SK-N-SH (cell line): ENCODE measurements at regions not wholly inside any gene's neighbourhood (a gene's known extent, or its start where the extent isn't known, plus 50 kb on each side); places are given as distances from the start of the nearest gene placed in this dataset.

Experiments used
- CTCF ChIA-PET: fragments of 300-600, 350-600 bp; formaldehyde crosslinking; extraction: SDS; loops from one replicate; lab custom pipeline; 2021; lab: Yijun Ruan, JAX
- POLR2A ChIA-PET: fragments of 350-600 bp; sonication (Branson Sonifier 250); formaldehyde crosslinking; extraction: SDS; loops from one replicate; lab custom pipeline; 2020; ENCODE audit warnings: antibody characterized with exemption, inconsistent platforms; lab: Yijun Ruan, JAX
- DNase-seq: peaks from one replicate; pipeline ENCODE4 v3.0.0; 2012
- H2AFZ ChIP-seq: fragments of 200-600 bp; sonication (generic); 2 replicates; pipeline ENCODE4 v1.8.1; 2016; ENCODE audit warnings: antibody characterized with exemption, mild to moderate bottlenecking, low read depth
- H3F3A ChIP-seq: fragments of 200-600 bp; sonication (generic); replicated peaks from 2 replicates; pipeline ENCODE3; 2016; ENCODE audit warnings: antibody characterized with exemption, mild to moderate bottlenecking; ENCODE audit not compliant: insufficient read depth
- H3K27ac ChIP-seq, 2 experiments: fragments of 200-500 bp in 1 of 2; fragments of 200-600 bp in 1 of 2; sonication (Bioruptor generic) in 1 of 2; sonication (generic), shearing (Covaris generic) in 1 of 2; 2 replicates each; pipeline versions ENCODE4 v1.5.1 to v1.6.1; 2014 to 2016; ENCODE audit warnings: low read depth in 2 of 2, inconsistent platforms in 1 of 2, low read length in 1 of 2, mild to moderate bottlenecking in 1 of 2, mixed read lengths in 1 of 2
- H3K27me3 ChIP-seq: fragments of 200-600 bp; sonication (generic), shearing (Covaris generic); 2 replicates; pipeline ENCODE4 v1.6.1; 2016; ENCODE audit warnings: mixed run types; ENCODE audit not compliant: insufficient read depth
- H3K36me3 ChIP-seq, 2 experiments: fragments of 200-500 bp in 1 of 2; fragments of 200-600 bp in 1 of 2; sonication (Bioruptor generic) in 1 of 2; sonication (generic) in 1 of 2; replicated peaks in 1 of 2; 2 replicates each; pipeline versions ENCODE3 to v1.5.1; 2014 to 2016; ENCODE audit warnings: low read length in 1 of 2, mild to moderate bottlenecking in 1 of 2; ENCODE audit not compliant: insufficient read depth in 2 of 2, control insufficient read depth in 1 of 2
- H3K4me1 ChIP-seq, 2 experiments: fragments of 200-500 bp in 1 of 2; fragments of 200-600 bp in 1 of 2; sonication (Bioruptor generic) in 1 of 2; sonication (generic), shearing (Covaris generic) in 1 of 2; 2 replicates each; pipeline versions ENCODE4 v1.5.1 to v1.6.1; 2014 to 2016; ENCODE audit warnings: low read depth in 1 of 2, low read length in 1 of 2, mixed run types in 1 of 2; ENCODE audit not compliant: insufficient read depth in 2 of 2, control insufficient read depth in 1 of 2
- H3K4me2 ChIP-seq: fragments of 200-600 bp; sonication (generic), shearing (Covaris generic); 2 replicates; pipeline ENCODE4 v1.6.1; 2017; ENCODE audit warnings: mixed run types
- H3K4me3 ChIP-seq, 2 experiments: fragments of 200-500 bp in 1 of 2; fragments of 200-600 bp in 1 of 2; sonication (Bioruptor generic) in 1 of 2; sonication (generic), shearing (Covaris generic) in 1 of 2; 2 replicates each; pipeline versions ENCODE4 v1.5.1 to v1.8.1; 2014 to 2016; ENCODE audit warnings: low read depth in 2 of 2, inconsistent platforms in 1 of 2, low read length in 1 of 2, mild to moderate bottlenecking in 1 of 2, mixed read lengths in 1 of 2, moderate library complexity in 1 of 2
- H3K79me2 ChIP-seq: fragments of 200-600 bp; sonication (generic); 2 replicates; pipeline ENCODE4 v1.8.1; 2017; ENCODE audit warnings: mild to moderate bottlenecking; ENCODE audit not compliant: insufficient read depth
- H3K9ac ChIP-seq: fragments of 200-600 bp; sonication (generic); 2 replicates; pipeline ENCODE4 v1.6.1; 2017; ENCODE audit warnings: mixed run types
- H3K9me2 ChIP-seq: fragments of 200-600 bp; sonication (generic); 2 replicates; pipeline ENCODE4 v1.6.1; 2017; ENCODE audit warnings: mixed run types
- H3K9me3 ChIP-seq: fragments of 200-600 bp; sonication (generic); 2 replicates; pipeline ENCODE4 v1.6.1; 2017; ENCODE audit warnings: mixed run types, mild to moderate bottlenecking, moderate library complexity
- H4K20me1 ChIP-seq: fragments of 200-600 bp; sonication (generic); 2 replicates; pipeline ENCODE4 v1.6.1; 2017; ENCODE audit warnings: mild to moderate bottlenecking, mixed run types; ENCODE audit not compliant: insufficient read depth
- CTCF ChIP-seq: fragments of 200-600 bp; sonication (generic); IDR thresholded peaks from 2 replicates; pipeline ENCODE4 v1.6.1; 2017; ENCODE audit warnings: antibody characterized with exemption, mild to moderate bottlenecking, moderate library complexity
- ELF1 ChIP-seq: IDR thresholded peaks from 2 replicates; pipeline ENCODE4 v1.4.0; 2012
- EZH2phosphoT487 ChIP-seq: fragments of 200-600 bp; sonication (generic); IDR thresholded peaks from 2 replicates; pipeline ENCODE4 v1.6.1; 2017; ENCODE audit warnings: low read depth, mixed run types, mild to moderate bottlenecking, antibody characterized with exemption, moderate library complexity, borderline replicate concordance
- FOSL2 ChIP-seq: IDR thresholded peaks from 2 replicates; pipeline ENCODE4 v1.4.0; 2012; ENCODE audit warnings: low read depth, mild to moderate bottlenecking, moderate library complexity, borderline replicate concordance
- FOXM1 ChIP-seq: IDR thresholded peaks from 2 replicates; pipeline ENCODE4 v1.4.0; 2012; ENCODE audit warnings: low read depth, mild to moderate bottlenecking
- JUND ChIP-seq: IDR thresholded peaks from 2 replicates; pipeline ENCODE4 v1.4.0; 2012
- MAX ChIP-seq: IDR thresholded peaks from 2 replicates; pipeline ENCODE4 v1.4.0; 2012; ENCODE audit warnings: low read depth
- MEF2A ChIP-seq: IDR thresholded peaks from 2 replicates; pipeline ENCODE4 v1.4.0; 2012; ENCODE audit warnings: low read depth, borderline replicate concordance
- MXI1 ChIP-seq: IDR thresholded peaks from 2 replicates; pipeline ENCODE4 v1.6.1; 2012; ENCODE audit warnings: mild to moderate bottlenecking, low read depth, low read length, improper control_type of control experiment
- NRF1 ChIP-seq: IDR thresholded peaks from 2 replicates; pipeline ENCODE4 v1.6.1; 2012; ENCODE audit warnings: low read depth, mild to moderate bottlenecking, low read length
- POLR2AphosphoS5 ChIP-seq: IDR thresholded peaks from 2 replicates; pipeline ENCODE4 v1.6.1; 2012; ENCODE audit warnings: low read depth, low read length
- RAD21 ChIP-seq: IDR thresholded peaks from 2 replicates; pipeline ENCODE4 v1.6.1; 2012; ENCODE audit warnings: mild to moderate bottlenecking, low read length
- RCOR1 ChIP-seq: fragments of 150-350 bp; IDR thresholded peaks from 2 replicates; pipeline ENCODE4 v1.6.1; 2017; ENCODE audit warnings: antibody characterized with exemption, low read length
- RFX5 ChIP-seq: IDR thresholded peaks from 2 replicates; pipeline ENCODE4 v1.6.1; 2012; ENCODE audit warnings: mild to moderate bottlenecking, improper control_type of control experiment, low read length
- SIN3A ChIP-seq: IDR thresholded peaks from 2 replicates; pipeline ENCODE4 v1.6.1; 2012; ENCODE audit warnings: low read depth, mild to moderate bottlenecking, low read length, moderate library complexity, borderline replicate concordance
- SMC3 ChIP-seq: IDR thresholded peaks from 2 replicates; pipeline ENCODE4 v1.6.1; 2012; ENCODE audit warnings: low read depth, low read length, improper control_type of control experiment
- TAF1 ChIP-seq: IDR thresholded peaks from 2 replicates; pipeline ENCODE4 v1.6.1; 2012; ENCODE audit warnings: low read depth, mild to moderate bottlenecking, low read length, moderate library complexity, borderline replicate concordance
- TCF12 ChIP-seq: IDR thresholded peaks from 2 replicates; pipeline ENCODE4 v1.4.0; 2012
- WGBS: methylation state at CpG from one replicate; pipeline ENCODE4 v1.1.6; 2017; ENCODE audit warnings: low lambda C conversion rate; 5-methylcytosine and 5-hydroxymethylcytosine counted together
- TF ChIP-seq, protein P1 (sequence below): IDR thresholded peaks from 2 replicates; pipeline ENCODE4 v1.4.0; 2012; ENCODE audit warnings: low read depth, borderline replicate concordance
- TF ChIP-seq, protein P2 (sequence below): IDR thresholded peaks from 2 replicates; pipeline ENCODE4; 2012
- TF ChIP-seq, protein P3 (sequence below): fragments of 150-350 bp; IDR thresholded peaks from 2 replicates; pipeline ENCODE4 v1.6.1; 2016; ENCODE audit warnings: mild to moderate bottlenecking, low read depth, low read length
- TF ChIP-seq, protein P4 (sequence below): fragments of 150-350 bp; IDR thresholded peaks from 2 replicates; pipeline ENCODE4 v1.6.1; 2017; ENCODE audit warnings: antibody characterized with exemption, low read length, low read depth, borderline replicate concordance

DNA sequence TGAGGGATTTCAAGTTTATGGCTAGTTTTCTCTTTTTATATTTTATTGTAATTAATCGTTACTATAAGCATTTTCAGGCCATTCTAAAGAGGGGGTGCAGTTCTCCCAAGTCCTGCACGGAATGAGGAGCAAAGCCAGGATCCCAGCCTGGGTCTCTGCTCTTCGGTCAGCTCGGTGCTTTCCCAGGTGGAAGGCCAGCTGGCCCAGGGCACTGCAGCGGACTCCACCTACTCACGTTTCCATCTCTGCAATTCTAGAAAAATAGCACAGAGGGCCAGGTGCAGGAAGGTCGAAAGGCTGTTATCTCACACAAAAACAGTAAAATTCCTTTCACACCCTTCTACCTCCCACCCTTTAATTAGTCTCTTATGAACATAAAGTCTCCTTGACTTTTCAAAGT, 59.5 kb upstream of the HES1 start:
- Histone ChIP-seq H3K4me3 (no peak overlapping the region), H3K9ac (no peak overlapping the region), H2AFZ (no peak overlapping the region), H3K9me2 (no peaks in the 10 kb centered on the region), H3K27ac (no peak overlapping the region), H3K79me2 (no peaks in the 10 kb centered on the region), H3K36me3 (no peaks in the 10 kb centered on the region), H3K4me2 (no peak overlapping the region), H3F3A (no peaks in the 10 kb centered on the region), H3K9me3 (no peaks in the 10 kb centered on the region), H3K27me3 (peaks cover 53% of the 10 kb centered on the region), H4K20me1 (no peaks in the 10 kb centered on the region), H3K4me1 (peaks cover under 1 to 8% of the 10 kb centered on the region in 2 experiments; a peak in 2 of 4 replicates)
- WGBS, result 70% methylated on average over 7 of the region's 7 CpGs
- TF ChIP-seq, protein P1, sequence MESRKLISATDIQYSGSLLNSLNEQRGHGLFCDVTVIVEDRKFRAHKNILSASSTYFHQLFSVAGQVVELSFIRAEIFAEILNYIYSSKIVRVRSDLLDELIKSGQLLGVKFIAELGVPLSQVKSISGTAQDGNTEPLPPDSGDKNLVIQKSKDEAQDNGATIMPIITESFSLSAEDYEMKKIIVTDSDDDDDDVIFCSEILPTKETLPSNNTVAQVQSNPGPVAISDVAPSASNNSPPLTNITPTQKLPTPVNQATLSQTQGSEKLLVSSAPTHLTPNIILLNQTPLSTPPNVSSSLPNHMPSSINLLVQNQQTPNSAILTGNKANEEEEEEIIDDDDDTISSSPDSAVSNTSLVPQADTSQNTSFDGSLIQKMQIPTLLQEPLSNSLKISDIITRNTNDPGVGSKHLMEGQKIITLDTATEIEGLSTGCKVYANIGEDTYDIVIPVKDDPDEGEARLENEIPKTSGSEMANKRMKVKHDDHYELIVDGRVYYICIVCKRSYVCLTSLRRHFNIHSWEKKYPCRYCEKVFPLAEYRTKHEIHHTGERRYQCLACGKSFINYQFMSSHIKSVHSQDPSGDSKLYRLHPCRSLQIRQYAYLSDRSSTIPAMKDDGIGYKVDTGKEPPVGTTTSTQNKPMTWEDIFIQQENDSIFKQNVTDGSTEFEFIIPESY, result no peak
- no peak for TF ChIP-seq NRF1
- TF ChIP-seq, protein P2, sequence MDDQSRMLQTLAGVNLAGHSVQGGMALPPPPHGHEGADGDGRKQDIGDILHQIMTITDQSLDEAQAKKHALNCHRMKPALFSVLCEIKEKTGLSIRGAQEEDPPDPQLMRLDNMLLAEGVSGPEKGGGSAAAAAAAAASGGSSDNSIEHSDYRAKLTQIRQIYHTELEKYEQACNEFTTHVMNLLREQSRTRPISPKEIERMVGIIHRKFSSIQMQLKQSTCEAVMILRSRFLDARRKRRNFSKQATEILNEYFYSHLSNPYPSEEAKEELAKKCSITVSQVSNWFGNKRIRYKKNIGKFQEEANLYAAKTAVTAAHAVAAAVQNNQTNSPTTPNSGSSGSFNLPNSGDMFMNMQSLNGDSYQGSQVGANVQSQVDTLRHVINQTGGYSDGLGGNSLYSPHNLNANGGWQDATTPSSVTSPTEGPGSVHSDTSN, result no peak
- TF ChIP-seq FOXM1, result no peak
- no peak for TF ChIP-seq ELF1
- no peak for TF ChIP-seq SIN3A
- no peak for TF ChIP-seq RFX5
- TF ChIP-seq RCOR1, result no peak
- no peak for TF ChIP-seq EZH2phosphoT487
- no peak for TF ChIP-seq MAX
- TF ChIP-seq TCF12, result no peak
- TF ChIP-seq, protein P3, sequence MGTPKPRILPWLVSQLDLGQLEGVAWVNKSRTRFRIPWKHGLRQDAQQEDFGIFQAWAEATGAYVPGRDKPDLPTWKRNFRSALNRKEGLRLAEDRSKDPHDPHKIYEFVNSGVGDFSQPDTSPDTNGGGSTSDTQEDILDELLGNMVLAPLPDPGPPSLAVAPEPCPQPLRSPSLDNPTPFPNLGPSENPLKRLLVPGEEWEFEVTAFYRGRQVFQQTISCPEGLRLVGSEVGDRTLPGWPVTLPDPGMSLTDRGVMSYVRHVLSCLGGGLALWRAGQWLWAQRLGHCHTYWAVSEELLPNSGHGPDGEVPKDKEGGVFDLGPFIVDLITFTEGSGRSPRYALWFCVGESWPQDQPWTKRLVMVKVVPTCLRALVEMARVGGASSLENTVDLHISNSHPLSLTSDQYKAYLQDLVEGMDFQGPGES, result no peak
- POLR2A ChIA-PET, result no interaction called here
- no peak for DNase-seq
- CTCF ChIA-PET, result no interaction called here

GRCh38 chr3:194077602-194078001, 58.3 kb upstream of the HES1 start:
- Histone ChIP-seq H3K79me2 (no peaks in the 10 kb centered on the region), H3K9me2 (no peaks in the 10 kb centered on the region), H2AFZ (no peak overlapping the region), H3K36me3 (no peaks in the 10 kb centered on the region), H3K27me3 (peaks cover 55% of the 10 kb centered on the region), H3F3A (no peaks in the 10 kb centered on the region), H3K9me3 (no peaks in the 10 kb centered on the region), H3K27ac (no peak overlapping the region), H3K4me2 (no peak overlapping the region), H3K4me3 (no peak overlapping the region), H4K20me1 (no peaks in the 10 kb centered on the region), H3K9ac (no peak overlapping the region), H3K4me1 (peaks cover 0 to 7% of the 10 kb centered on the region in 2 experiments; a peak in 1 of 4 replicates)
- ChIA-PET POLR2A (no interaction called here), CTCF (no interaction called here)
- no peak for DNase-seq
- TF ChIP-seq RFX5 (no peak), EZH2phosphoT487 (no peak), MEF2A (no peak), POLR2AphosphoS5 (no peak), FOSL2 (no peak), RAD21 (no peak), CTCF (no peak), NRF1 (no peak), JUND (no peak), SIN3A (no peak), SMC3 (no peak), TAF1 (no peak), MXI1 (no peak)
- TF ChIP-seq, protein P4, sequence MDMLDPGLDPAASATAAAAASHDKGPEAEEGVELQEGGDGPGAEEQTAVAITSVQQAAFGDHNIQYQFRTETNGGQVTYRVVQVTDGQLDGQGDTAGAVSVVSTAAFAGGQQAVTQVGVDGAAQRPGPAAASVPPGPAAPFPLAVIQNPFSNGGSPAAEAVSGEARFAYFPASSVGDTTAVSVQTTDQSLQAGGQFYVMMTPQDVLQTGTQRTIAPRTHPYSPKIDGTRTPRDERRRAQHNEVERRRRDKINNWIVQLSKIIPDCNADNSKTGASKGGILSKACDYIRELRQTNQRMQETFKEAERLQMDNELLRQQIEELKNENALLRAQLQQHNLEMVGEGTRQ, result no peak
- 50% methylated on average over 2 of the region's 2 CpGs for WGBS
